ENCODE measurements at regions not wholly inside any gene's neighbourhood (a gene's known extent, or its start where the extent isn't known, plus 50 kb on each side); places are given as distances from the start of the nearest gene placed in this dataset.

GRCh38 chr10:14423111-14423744 lies 92.5 kb upstream of the FRMD4A start:
- TF ChIP-seq EZH2 (IDR thresholded peaks at IDR 0.05; ENCODE audit: borderline replicate concordance, low read length) (no peak), CTCF (conservative IDR thresholded peaks at IDR 0.05 in 1 of 2, IDR thresholded peaks at IDR 0.05 in 1 of 2; ENCODE audit: extremely low read depth in 1 of 2, insufficient read depth in 1 of 2, low read depth in 1 of 2, low read length in 2 of 2) (no peak)

Measured in mammary epithelial cell (primary cell).